Liver (tissue), 8 donors: ENCODE measurements at regions not wholly inside any gene's neighbourhood (a gene's known extent, or its start where the extent isn't known, plus 50 kb on each side); places are given as distances from the start of the nearest gene placed in this dataset.

ENCODE experiments used
- DNase-seq: peaks from one replicate; pipeline ENCODE4 v3.0.0-alpha.2; 2017; ENCODE audit warnings: low spot score
- H3K27ac ChIP-seq, 2 donors: one replicate each; pipeline ENCODE4 v1.7.0; 2013; ENCODE audit warnings: inconsistent platforms in 2 of 2, low read length in 2 of 2, control low read depth in 1 of 2, low read depth in 1 of 2, mild to moderate bottlenecking in 1 of 2
- H3K27me3 ChIP-seq, 4 donors: one replicate each; pipeline versions ENCODE4 v1.6.1 to v1.7.0; 2013; ENCODE audit warnings: low read length in 3 of 4, inconsistent platforms in 1 of 4, mild to moderate bottlenecking in 1 of 4, moderate library complexity in 1 of 4; ENCODE audit not compliant: control insufficient read depth in 4 of 4, insufficient read depth in 4 of 4
- H3K36me3 ChIP-seq, 4 donors: one replicate each; pipeline versions ENCODE4 v1.6.1 to v1.7.0; 2013; ENCODE audit warnings: low read length in 3 of 4, mild to moderate bottlenecking in 3 of 4, low read depth in 1 of 4, moderate library complexity in 1 of 4; ENCODE audit not compliant: control insufficient read depth in 4 of 4, insufficient read depth in 3 of 4
- H3K4me1 ChIP-seq, 4 donors: one replicate each; pipeline versions ENCODE4 v1.6.1 to v1.7.0; 2013; ENCODE audit warnings: low read length in 3 of 4, mild to moderate bottlenecking in 3 of 4, moderate library complexity in 1 of 4; ENCODE audit not compliant: control insufficient read depth in 4 of 4, insufficient read depth in 4 of 4
- H3K4me3 ChIP-seq, 3 donors: one replicate each; pipeline versions ENCODE4 v1.6.1 to v1.7.0; 2013; ENCODE audit warnings: low read length in 3 of 3, control low read depth in 1 of 3, low read depth in 1 of 3, mild to moderate bottlenecking in 1 of 3
- H3K9ac ChIP-seq, 2 donors: one replicate each; pipeline ENCODE4 v1.7.0; 2013; ENCODE audit warnings: low read length in 2 of 2, mild to moderate bottlenecking in 2 of 2, moderate library complexity in 2 of 2, control low read depth in 1 of 2, low read depth in 1 of 2
- H3K9me3 ChIP-seq, 4 donors: one replicate each; pipeline versions ENCODE4 v1.6.1 to v1.7.0; 2013; ENCODE audit warnings: low read length in 3 of 4; ENCODE audit not compliant: control insufficient read depth in 4 of 4
- ATF3 ChIP-seq: IDR thresholded peaks from 2 replicates; pipeline ENCODE4 v1.6.1; 2016; ENCODE audit warnings: antibody characterized with exemption
- CTCF ChIP-seq: fragments of 150-350 bp; IDR thresholded peaks from 2 replicates; pipeline ENCODE4 v1.5.1; 2017; ENCODE audit warnings: improper control_type of control experiment, low read depth, low read length; ENCODE audit not compliant: missing input control
- EGR1 ChIP-seq, 2 donors: IDR thresholded peaks; 2 replicates each; pipeline ENCODE4 v1.6.1; 2016 to 2018; ENCODE audit warnings: antibody characterized with exemption in 2 of 2, low read depth in 2 of 2
- FOXA1 ChIP-seq: IDR thresholded peaks from 2 replicates; pipeline ENCODE4 v1.6.1; 2016; ENCODE audit warnings: antibody characterized with exemption
- FOXA2 ChIP-seq: IDR thresholded peaks from 2 replicates; pipeline ENCODE4 v1.6.1; 2016; ENCODE audit warnings: antibody characterized with exemption
- GABPA ChIP-seq, 2 donors: IDR thresholded peaks in 1 of 2; conservative IDR thresholded peaks in 1 of 2; 2 replicates each; pipeline ENCODE4 v1.6.1; 2016; ENCODE audit warnings: antibody characterized with exemption in 2 of 2, mild to moderate bottlenecking in 1 of 2, moderate library complexity in 1 of 2
- HNF4A ChIP-seq, 2 donors: conservative IDR thresholded peaks; 2 replicates each; pipeline ENCODE4 v1.6.1; 2016; ENCODE audit warnings: antibody characterized with exemption in 2 of 2, mild to moderate bottlenecking in 2 of 2
- HNF4G ChIP-seq: IDR thresholded peaks from 2 replicates; pipeline ENCODE4 v1.6.1; 2016; ENCODE audit warnings: antibody characterized with exemption
- JUND ChIP-seq, 2 donors: IDR thresholded peaks; 2 replicates each; pipeline ENCODE4 v1.6.1; 2016; ENCODE audit warnings: antibody characterized with exemption in 2 of 2
- MAX ChIP-seq: IDR thresholded peaks from 2 replicates; pipeline ENCODE4 v1.6.1; 2016; ENCODE audit warnings: antibody characterized with exemption
- NR2F2 ChIP-seq: IDR thresholded peaks from 2 replicates; pipeline ENCODE4 v1.6.1; 2016; ENCODE audit warnings: antibody characterized with exemption
- RAD21 ChIP-seq, 2 donors: IDR thresholded peaks; 2 replicates each; pipeline ENCODE4 v1.6.1; 2016; ENCODE audit warnings: antibody characterized with exemption in 2 of 2, mild to moderate bottlenecking in 2 of 2
- REST ChIP-seq: IDR thresholded peaks from 2 replicates; pipeline ENCODE4 v1.6.1; 2016; ENCODE audit warnings: antibody characterized with exemption, mild to moderate bottlenecking
- RXRA ChIP-seq, 2 donors: IDR thresholded peaks; 2 replicates each; pipeline ENCODE4 v1.6.1; 2017 to 2018; ENCODE audit warnings: antibody characterized with exemption in 2 of 2, mild to moderate bottlenecking in 1 of 2
- SP1 ChIP-seq: IDR thresholded peaks from 2 replicates; pipeline ENCODE4 v1.6.1; 2018; ENCODE audit warnings: antibody characterized with exemption, mild to moderate bottlenecking
- TAF1 ChIP-seq: conservative IDR thresholded peaks from 2 replicates; pipeline ENCODE4 v1.6.1; 2016; ENCODE audit warnings: antibody characterized with exemption, mild to moderate bottlenecking
- YY1 ChIP-seq: IDR thresholded peaks from 2 replicates; pipeline ENCODE4 v1.6.1; 2016; ENCODE audit warnings: antibody characterized with exemption, mild to moderate bottlenecking
- ZBTB33 ChIP-seq: IDR thresholded peaks from 2 replicates; pipeline ENCODE4 v1.6.1; 2016; ENCODE audit warnings: antibody characterized with exemption
- WGBS: extraction: QIAGEN DNeasy Blood & Tissue Kit; methylation state at CpG from one replicate; pipeline ENCODE4 v1.1.7; 2013; 5-methylcytosine and 5-hydroxymethylcytosine counted together
- donor health status: healthy.
- donor health status: healthy.
- donor health status: healthy.
- donor health status: healthy.
- donor health status: healthy.

GRCh38 chr5:2902742-2903297 is 151.3 kb upstream of the IRX2 start:
- Histone ChIP-seq H3K36me3 (no peaks in the 10 kb centered on the region), H3K4me3 (no peak overlapping the region), H3K9me3 (peaks cover 0 to 9% (median 1%) of the 10 kb centered on the region in 4 donors), H3K9ac (no peak overlapping the region), H3K27ac (no peak overlapping the region), H3K27me3 (no peaks in the 10 kb centered on the region), H3K4me1 (no peaks in the 10 kb centered on the region)
- 84% methylated on average over 13 of the region's 13 CpGs for WGBS
- TF ChIP-seq HNF4A (conservative IDR thresholded peaks at IDR 0.05) (no peak), RXRA (IDR thresholded peaks at IDR 0.05) (no peak), REST (no peak), CTCF (no peak), SP1 (no peak), NR2F2 (no peak), ATF3 (no peak), GABPA (IDR thresholded peaks at IDR 0.05 in 1 of 2, conservative IDR thresholded peaks at IDR 0.05 in 1 of 2) (no peak), FOXA2 (no peak), JUND (IDR thresholded peaks at IDR 0.05) (no peak), EGR1 (IDR thresholded peaks at IDR 0.05; ENCODE audit: low read depth in 2 of 2) (no peak), FOXA1 (no peak), YY1 (no peak), TAF1 (no peak), MAX (no peak), HNF4G (no peak), RAD21 (IDR thresholded peaks at IDR 0.05) (no peak)
- peak; percentile 19 for DNase-seq

GRCh38 chr5:2902186-2902585 is 150.7 kb upstream of the IRX2 start:
- no peak overlapping the region for H3K4me3 ChIP-seq
- WGBS = 67% methylated on average over 5 of the region's 5 CpGs
- peaks cover 0 to 9% (median 1%) of the 10 kb centered on the region in 4 donors for H3K9me3 ChIP-seq
- H3K27me3 ChIP-seq = no peaks in the 10 kb centered on the region
- peak; percentile 12 for DNase-seq
- H3K4me1 ChIP-seq = no peaks in the 10 kb centered on the region
- no peak overlapping the region for H3K9ac ChIP-seq
- no peaks in the 10 kb centered on the region for H3K36me3 ChIP-seq
- H3K27ac ChIP-seq = no peak overlapping the region
- no peak for TF ChIP-seq REST
- no peak for TF ChIP-seq HNF4A (conservative IDR thresholded peaks at IDR 0.05)
- no peak for TF ChIP-seq FOXA1
- TF ChIP-seq SP1 = no peak
- no peak for TF ChIP-seq YY1
- no peak for TF ChIP-seq CTCF
- TF ChIP-seq ZBTB33 = no peak
- TF ChIP-seq MAX = no peak
- TF ChIP-seq RXRA (IDR thresholded peaks at IDR 0.05) = no peak
- TF ChIP-seq GABPA (IDR thresholded peaks at IDR 0.05 in 1 of 2, conservative IDR thresholded peaks at IDR 0.05 in 1 of 2) = no peak
- no peak for TF ChIP-seq NR2F2
